HUES48 (cell line): ENCODE measurements at regions not wholly inside any gene's neighbourhood (a gene's known extent, or its start where the extent isn't known, plus 50 kb on each side); places are given as distances from the start of the nearest gene placed in this dataset.

Experiments
- H3K27ac ChIP-seq: one replicate; pipeline ENCODE4 v1.7.0; 2013; ENCODE audit warnings: low read depth, low read length, inconsistent platforms
- H3K27me3 ChIP-seq: 2 replicates; pipeline ENCODE4 v1.6.1; 2013; ENCODE audit warnings: mild to moderate bottlenecking, low read length; ENCODE audit not compliant: control insufficient read depth, insufficient read depth
- H3K36me3 ChIP-seq: 2 replicates; pipeline ENCODE4 v1.6.1; 2013; ENCODE audit warnings: low read length; ENCODE audit not compliant: control insufficient read depth, insufficient read depth
- H3K4me1 ChIP-seq: 2 replicates; pipeline ENCODE4 v1.6.1; 2013; ENCODE audit warnings: mild to moderate bottlenecking, low read length; ENCODE audit not compliant: control insufficient read depth, insufficient read depth
- H3K4me3 ChIP-seq: 2 replicates; pipeline ENCODE4 v1.5.1; 2013; ENCODE audit warnings: mild to moderate bottlenecking, low read depth, low read length
- H3K9ac ChIP-seq: 2 replicates; pipeline ENCODE4 v1.6.1; 2013; ENCODE audit warnings: mild to moderate bottlenecking, low read depth, low read length, moderate library complexity
- H3K9me3 ChIP-seq: 2 replicates; pipeline ENCODE4 v1.6.1; 2013; ENCODE audit warnings: low read length; ENCODE audit not compliant: control insufficient read depth, insufficient read depth

GRCh38 chr2:43127208-43127940, 99.0 kb downstream of the ZFP36L2 start:
- H3K27ac ChIP-seq: no peak overlapping the region
- no peak overlapping the region for H3K4me3 ChIP-seq
- 0 out of 2 replicates have a peak, but pooled peaks cover 2% of the 10 kb centered on the region for H3K4me1 ChIP-seq
- H3K9me3 ChIP-seq: no peaks in the 10 kb centered on the region
- H3K9ac ChIP-seq: no peak overlapping the region
- H3K27me3 ChIP-seq: no peaks in the 10 kb centered on the region
- H3K36me3 ChIP-seq: no peaks in the 10 kb centered on the region

- Histone ChIP-seq H3K9ac (no peak overlapping the region), H3K27ac (no peak overlapping the region), H3K4me3 (no peak overlapping the region), H3K9me3 (no peaks in the 10 kb centered on the region), H3K27me3 (no peaks in the 10 kb centered on the region), H3K4me1 (0 out of 2 replicates have a peak, but pooled peaks cover 2% of the 10 kb centered on the region), H3K36me3 (no peaks in the 10 kb centered on the region)
These were observed 99.6 kb downstream of the ZFP36L2 start for GRCh38 chr2:43126817-43127207.

- no peaks in the 10 kb centered on the region for H3K36me3 ChIP-seq
- H3K4me3 ChIP-seq: no peak overlapping the region
- H3K9ac ChIP-seq: no peak overlapping the region
- no peak overlapping the region for H3K27ac ChIP-seq
- 0 out of 2 replicates have a peak, but pooled peaks cover 2% of the 10 kb centered on the region for H3K4me1 ChIP-seq
- no peaks in the 10 kb centered on the region for H3K27me3 ChIP-seq
- H3K9me3 ChIP-seq: no peaks in the 10 kb centered on the region
These were observed 101.1 kb downstream of the ZFP36L2 start for GRCh38 chr2:43125090-43125998.

GRCh38 chr2:43124687-43125057, 101.7 kb downstream of the ZFP36L2 start:
- 0 out of 2 replicates have a peak, but pooled peaks cover 2% of the 10 kb centered on the region for H3K4me1 ChIP-seq
- no peak overlapping the region for H3K27ac ChIP-seq
- H3K9ac ChIP-seq: no peak overlapping the region
- no peak overlapping the region for H3K4me3 ChIP-seq
- peaks cover 2% of the 10 kb centered on the region; the same call in 1 of the 2 replicates for H3K9me3 ChIP-seq
- no peaks in the 10 kb centered on the region for H3K27me3 ChIP-seq
- no peaks in the 10 kb centered on the region for H3K36me3 ChIP-seq

- Histone ChIP-seq H3K9me3 (peaks cover 7% of the 10 kb centered on the region), H3K36me3 (no peaks in the 10 kb centered on the region), H3K27me3 (no peaks in the 10 kb centered on the region), H3K4me3 (no peak overlapping the region), H3K4me1 (0 out of 2 replicates have a peak, but pooled peaks cover 2% of the 10 kb centered on the region), H3K9ac (no peak overlapping the region), H3K27ac (no peak overlapping the region)
These were observed 102.3 kb downstream of the ZFP36L2 start for GRCh38 chr2:43123981-43124686.

GRCh38 chr2:43123486-43123885, 102.9 kb downstream of the ZFP36L2 start:
- Histone ChIP-seq H3K27me3 (no peaks in the 10 kb centered on the region), H3K4me3 (no peak overlapping the region), H3K27ac (no peak overlapping the region), H3K9me3 (peaks cover 14% of the 10 kb centered on the region), H3K9ac (no peak overlapping the region), H3K4me1 (0 out of 2 replicates have a peak, but pooled peaks cover 2% of the 10 kb centered on the region), H3K36me3 (no peaks in the 10 kb centered on the region)

GRCh38 chr2:43123028-43123427, 103.4 kb downstream of the ZFP36L2 start:
- Histone ChIP-seq H3K9ac (no peak overlapping the region), H3K36me3 (no peaks in the 10 kb centered on the region), H3K4me1 (0 out of 2 replicates have a peak, but pooled peaks cover 2% of the 10 kb centered on the region)

GRCh38 chr2:43121580-43122314, 104.7 kb downstream of the ZFP36L2 start:
- no peak overlapping the region for H3K27ac ChIP-seq
- peaks cover 21% of the 10 kb centered on the region for H3K9me3 ChIP-seq
- H3K9ac ChIP-seq: no peak overlapping the region
- no peaks in the 10 kb centered on the region for H3K36me3 ChIP-seq
- no peak overlapping the region for H3K4me3 ChIP-seq
- H3K4me1 ChIP-seq: no peaks in the 10 kb centered on the region
- no peaks in the 10 kb centered on the region for H3K27me3 ChIP-seq

More at GRCh38 chr2:43123028-43123427, 103.4 kb downstream of the ZFP36L2 start:
- Histone ChIP-seq H3K27ac (no peak overlapping the region), H3K27me3 (no peaks in the 10 kb centered on the region), H3K9me3 (peaks cover 18% of the 10 kb centered on the region), H3K4me3 (no peak overlapping the region)

- Histone ChIP-seq H3K27me3 (no peaks in the 10 kb centered on the region), H3K27ac (no peak overlapping the region), H3K36me3 (no peaks in the 10 kb centered on the region), H3K9ac (no peak overlapping the region), H3K4me3 (no peak overlapping the region), H3K4me1 (no peaks in the 10 kb centered on the region; the same call in 1 of the 2 replicates), H3K9me3 (peaks cover 21% of the 10 kb centered on the region)
These were observed 107.1 kb downstream of the ZFP36L2 start for GRCh38 chr2:43119303-43119702.

- no peaks in the 10 kb centered on the region for H3K27me3 ChIP-seq
These were observed 108.8 kb downstream of the ZFP36L2 start for GRCh38 chr2:43117521-43118143.

More at GRCh38 chr2:43117521-43118143, 108.8 kb downstream of the ZFP36L2 start:
- H3K4me1 ChIP-seq: no peaks in the 10 kb centered on the region; the same call in 1 of the 2 replicates
- H3K9ac ChIP-seq: no peak overlapping the region
- H3K9me3 ChIP-seq: peaks cover 21% of the 10 kb centered on the region
- H3K4me3 ChIP-seq: no peak overlapping the region
- H3K27ac ChIP-seq: no peak overlapping the region
- H3K36me3 ChIP-seq: no peaks in the 10 kb centered on the region
